CD4-positive, alpha-beta T cell treated with Interleukin-4 for 4 hours (primary cell): ENCODE measurements at regions not wholly inside any gene's neighbourhood (a gene's known extent, or its start where the extent isn't known, plus 50 kb on each side); places are given as distances from the start of the nearest gene placed in this dataset.

Experiments used
- DNase-seq: peaks from one replicate; pipeline ENCODE4 v3.0.0-alpha.2; 2020

GRCh38 chr6:156110249-156110648 is 654.6 kb upstream of the NOX3 start:
- no peak for DNase-seq

- DNase-seq = no peak
Measured at GRCh38 chr6:156109713-156110112, 654.1 kb upstream of the NOX3 start.

- DNase-seq = no peak
Measured at GRCh38 chr6:156107624-156108101, 652.0 kb upstream of the NOX3 start.

- DNase-seq = no peak
Measured at GRCh38 chr6:156102129-156102528, 646.5 kb upstream of the NOX3 start.

- no peak for DNase-seq
Measured at GRCh38 chr6:156098839-156099238, 643.2 kb upstream of the NOX3 start.

GRCh38 chr6:156087487-156087886 is 631.8 kb upstream of the NOX3 start:
- no peak for DNase-seq

GRCh38 chr6:156082012-156082411 is 626.4 kb upstream of the NOX3 start:
- DNase-seq = no peak

- DNase-seq = no peak
Measured at GRCh38 chr6:156080371-156080770, 624.7 kb upstream of the NOX3 start.

GRCh38 chr6:156068881-156069280 is 613.2 kb upstream of the NOX3 start:
- no peak for DNase-seq

GRCh38 chr6:156065849-156066248 is 610.2 kb upstream of the NOX3 start:
- DNase-seq = no peak

GRCh38 chr6:156062091-156062563 is 606.5 kb upstream of the NOX3 start:
- DNase-seq = no peak

GRCh38 chr6:156061465-156061864 is 605.8 kb upstream of the NOX3 start:
- no peak for DNase-seq

GRCh38 chr6:156060013-156060412 is 604.4 kb upstream of the NOX3 start:
- no peak for DNase-seq

GRCh38 chr6:156058356-156058755 is 602.7 kb upstream of the NOX3 start:
- DNase-seq = no peak

- DNase-seq = no peak
Measured at GRCh38 chr6:156057869-156058268, 602.2 kb upstream of the NOX3 start.

GRCh38 chr6:156056085-156056484 is 600.4 kb upstream of the NOX3 start:
- no peak for DNase-seq

GRCh38 chr6:156053626-156054025 is 598.0 kb upstream of the NOX3 start:
- DNase-seq = no peak

- DNase-seq = no peak
Measured at GRCh38 chr6:156046841-156047449, 591.3 kb upstream of the NOX3 start.

- DNase-seq = no peak
Measured at GRCh38 chr6:156046268-156046665, 590.6 kb upstream of the NOX3 start.

- no peak for DNase-seq
Measured at GRCh38 chr6:156045401-156046267, 590.0 kb upstream of the NOX3 start.

GRCh38 chr6:156033598-156033997 is 578.0 kb upstream of the NOX3 start:
- no peak for DNase-seq

GRCh38 chr6:156031516-156031915 is 575.9 kb upstream of the NOX3 start:
- no peak for DNase-seq

GRCh38 chr6:156030053-156030452 is 574.4 kb upstream of the NOX3 start:
- DNase-seq = no peak

GRCh38 chr6:156029286-156029985 is 573.8 kb upstream of the NOX3 start:
- no peak for DNase-seq
